ENCODE measurements at regions not wholly inside any gene's neighbourhood (a gene's known extent, or its start where the extent isn't known, plus 50 kb on each side); places are given as distances from the start of the nearest gene placed in this dataset.

- no peak for DNase-seq
Measured at GRCh38 chr1:238895911-238896310, 490.5 kb upstream of the CHRM3 start.

GRCh38 chr1:238892612-238893011 lies 493.8 kb upstream of the CHRM3 start:
- no peak for DNase-seq

DNA sequence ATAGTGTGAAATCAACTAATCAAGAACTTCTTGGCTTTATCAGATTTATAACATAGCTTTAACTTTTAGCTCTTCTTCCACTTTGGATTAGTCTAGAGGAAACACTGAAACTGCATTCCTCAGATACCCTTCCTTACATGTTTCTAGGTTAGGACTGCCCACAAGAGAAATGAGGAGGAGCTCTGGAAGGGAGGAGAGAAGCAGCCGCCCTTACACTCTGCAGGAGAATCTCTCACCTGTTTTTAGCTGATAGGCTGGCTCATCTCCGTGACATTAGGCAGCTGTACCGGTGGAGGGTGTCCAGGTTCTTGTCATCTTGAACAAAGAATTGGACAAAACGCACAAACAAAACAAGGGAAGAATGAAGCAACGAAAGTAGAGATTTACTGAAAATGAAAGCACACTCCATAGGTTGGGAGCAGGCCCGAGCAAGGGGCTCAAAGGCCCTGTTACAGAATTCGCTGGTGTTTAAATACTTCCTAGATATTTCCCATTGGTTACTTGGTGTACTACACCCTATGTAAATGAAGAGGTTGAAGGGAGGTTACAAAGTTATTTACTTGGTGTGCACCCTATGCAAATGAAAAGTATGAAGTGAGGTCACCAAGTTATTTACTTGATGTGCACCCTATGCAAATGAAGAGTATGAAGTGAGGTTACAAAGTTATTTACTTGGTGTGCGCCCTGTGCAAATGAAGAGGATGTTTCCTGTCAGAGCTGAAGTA lies 524.9 kb upstream of the CHRM3 start:
- DNase-seq = no peak

DNA sequence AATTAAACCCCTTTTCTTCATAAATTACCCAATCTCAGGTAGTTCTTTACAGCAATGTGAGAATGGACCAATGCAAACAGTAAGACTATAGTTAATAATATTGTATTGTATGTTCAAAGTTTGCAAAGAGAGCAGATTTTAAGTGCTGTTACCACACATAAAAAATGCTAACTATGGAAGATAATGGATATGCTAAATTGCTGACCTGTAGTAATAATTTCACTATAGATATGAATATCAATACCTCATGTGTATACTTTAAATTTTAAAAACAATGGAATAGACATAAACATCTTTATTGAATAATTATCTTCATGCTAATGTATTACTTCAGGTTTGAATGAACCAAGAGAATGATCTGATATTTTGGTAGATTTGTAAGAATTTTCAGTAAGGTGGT lies 552.4 kb upstream of the CHRM3 start:
- DNase-seq = no peak

GRCh38 chr1:238832106-238832505 lies 554.3 kb upstream of the CHRM3 start:
- DNase-seq = no peak

DNA sequence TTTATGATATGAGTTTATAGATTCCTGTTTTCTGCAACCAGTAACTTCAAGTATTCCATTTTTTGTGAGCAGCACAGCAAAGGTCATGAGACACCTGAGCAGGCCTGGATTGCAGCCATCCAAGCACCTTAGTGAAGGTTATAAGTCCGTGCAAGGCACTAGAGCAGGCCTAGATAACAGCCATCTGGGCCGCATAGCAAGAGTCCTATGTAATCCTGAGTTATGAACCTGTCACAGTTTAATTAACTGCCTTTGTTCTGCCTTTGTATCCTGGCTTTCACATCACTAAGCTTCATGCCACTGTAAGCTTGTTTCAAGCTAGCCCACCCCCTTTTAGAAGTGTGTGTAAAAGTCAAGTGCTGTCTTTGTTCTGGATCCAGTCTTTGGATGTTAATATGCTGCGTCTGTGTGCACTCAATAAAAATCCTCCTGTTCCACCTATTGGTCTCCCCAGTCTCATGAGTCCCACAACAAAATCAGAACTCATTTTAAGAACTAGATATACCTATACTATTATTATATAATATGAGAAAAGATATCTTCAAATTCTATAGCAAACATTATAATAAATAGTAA lies 556.2 kb upstream of the CHRM3 start:
- DNase-seq = no peak

DNA sequence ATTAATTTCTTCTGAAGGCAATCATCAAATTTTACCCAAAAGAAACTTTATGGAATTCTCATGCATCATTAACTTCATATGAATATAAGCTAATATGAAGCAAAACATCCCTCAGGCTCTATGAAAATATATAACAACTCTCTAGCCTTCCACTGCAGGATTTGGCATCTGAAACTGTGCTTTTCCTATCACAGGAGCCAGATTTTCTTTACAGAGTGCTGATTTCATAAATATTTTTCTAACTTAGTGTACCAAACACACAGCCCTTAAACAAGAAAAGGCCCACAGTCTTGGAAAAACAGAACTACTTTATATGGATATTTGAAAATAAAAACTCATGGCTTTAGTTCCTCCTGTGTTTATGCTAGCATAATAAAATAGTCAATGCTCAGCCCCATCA lies 559.5 kb upstream of the CHRM3 start:
- no peak for DNase-seq

GRCh38 chr1:238823416-238823815 lies 563.0 kb upstream of the CHRM3 start:
- no peak for DNase-seq

DNA sequence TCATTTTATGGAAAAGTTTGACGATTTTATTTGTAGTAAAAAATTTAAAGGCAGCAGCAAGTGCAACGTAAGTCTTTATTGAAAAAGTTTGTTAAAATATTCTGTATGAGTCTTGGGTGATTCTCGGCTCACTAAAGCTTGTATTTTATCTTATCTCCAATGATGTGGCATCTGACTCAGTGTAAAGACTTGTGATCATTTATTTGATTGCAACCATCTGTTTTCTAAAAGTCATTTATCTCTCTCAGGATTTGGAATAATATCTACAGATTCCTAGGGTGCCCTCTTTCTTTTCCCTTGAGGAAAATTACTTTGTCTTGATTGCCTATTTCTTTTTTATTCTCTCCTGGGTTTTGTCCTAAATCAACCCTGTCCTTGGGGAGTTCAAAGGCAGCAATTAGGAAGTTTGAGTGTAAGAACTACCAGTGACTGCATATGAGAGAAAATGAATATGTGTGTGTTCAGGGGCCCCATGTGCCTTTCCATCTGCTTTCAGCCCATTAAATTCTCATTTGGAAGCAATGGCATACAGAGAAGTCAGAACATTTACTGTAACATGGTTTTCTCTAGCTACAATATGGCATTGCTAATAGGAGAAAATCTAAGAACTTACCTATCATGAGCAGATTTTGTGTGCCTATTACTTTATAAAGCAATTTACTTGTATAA lies 575.0 kb upstream of the CHRM3 start:
- no peak for DNase-seq

DNA sequence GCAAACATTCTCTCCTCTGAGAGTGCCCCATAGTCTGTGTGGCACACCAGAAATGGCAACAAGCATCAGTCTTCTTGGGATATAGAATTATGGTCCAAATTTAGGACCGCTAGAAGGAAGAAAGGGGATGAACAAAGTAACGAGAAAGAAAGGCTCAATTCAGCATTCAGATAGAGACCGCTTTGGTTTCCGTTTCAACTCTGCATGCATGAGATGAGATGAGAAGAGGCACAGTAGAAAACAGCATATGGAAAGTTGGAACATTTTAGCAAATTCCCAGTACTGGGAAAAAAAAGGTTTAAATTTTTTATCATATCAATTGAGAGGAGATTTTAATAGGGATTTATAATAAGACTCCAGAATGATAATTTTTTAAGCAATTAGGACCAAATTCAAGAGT lies 595.5 kb upstream of the CHRM3 start:
- DNase-seq = no peak

GRCh38 chr1:238789916-238790667 lies 596.3 kb upstream of the CHRM3 start:
- no peak for DNase-seq

DNA sequence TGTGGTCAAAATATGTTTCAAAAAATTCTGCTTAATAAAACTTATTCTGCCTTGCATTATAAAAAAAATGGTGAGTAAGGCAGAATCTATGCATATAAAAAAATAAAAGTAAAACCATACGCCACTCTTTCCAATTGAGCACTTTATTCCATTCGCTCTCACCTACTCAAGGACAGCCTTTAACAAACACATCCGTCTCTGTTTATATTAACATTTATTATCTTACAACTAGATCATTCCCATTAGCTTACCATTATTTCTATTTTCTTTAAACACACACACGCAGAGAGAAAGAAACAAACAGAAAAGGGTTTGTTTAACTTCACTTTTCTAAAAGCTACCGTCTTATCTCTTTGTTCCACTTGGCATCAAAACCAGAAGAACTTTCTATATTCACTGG lies 598.9 kb upstream of the CHRM3 start:
- no peak for DNase-seq

DNA sequence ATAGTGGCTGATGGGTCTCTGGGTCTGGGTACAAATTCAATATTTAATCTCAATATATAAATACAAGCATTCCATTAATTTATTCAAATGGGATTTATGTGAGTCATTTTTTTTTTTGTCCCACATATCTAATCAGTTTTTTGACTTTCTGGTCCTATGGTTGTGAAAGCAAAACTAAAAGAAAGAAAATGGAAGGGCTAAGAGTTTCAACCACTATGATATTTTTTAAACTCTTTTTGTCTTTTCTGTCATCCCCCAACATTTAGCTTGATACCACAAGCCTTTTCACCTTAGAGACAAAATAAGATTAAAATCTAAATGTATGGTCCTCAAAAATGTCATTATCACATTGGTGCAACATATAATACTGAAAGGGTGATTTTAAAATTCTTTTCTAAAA lies 602.7 kb upstream of the CHRM3 start:
- no peak for DNase-seq

DNA sequence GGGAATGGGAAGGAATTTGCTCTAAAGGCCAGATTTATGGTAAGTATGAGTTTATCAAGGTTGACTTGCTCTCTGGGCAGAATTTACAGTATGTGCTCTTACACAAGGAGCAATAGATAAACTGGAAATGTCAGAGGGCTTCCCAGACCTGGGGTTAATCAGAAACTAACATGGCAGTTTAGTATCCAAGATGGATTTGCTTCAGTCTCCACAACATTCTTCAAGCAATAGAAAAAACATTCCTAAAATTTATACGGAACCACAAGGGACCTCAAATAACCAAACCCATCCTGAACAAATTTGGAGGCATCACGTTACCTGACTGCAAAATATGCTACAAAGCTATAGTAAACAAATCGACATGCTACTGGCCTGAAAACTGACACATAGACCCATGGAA lies 606.7 kb upstream of the CHRM3 start:
- no peak for DNase-seq

DNA sequence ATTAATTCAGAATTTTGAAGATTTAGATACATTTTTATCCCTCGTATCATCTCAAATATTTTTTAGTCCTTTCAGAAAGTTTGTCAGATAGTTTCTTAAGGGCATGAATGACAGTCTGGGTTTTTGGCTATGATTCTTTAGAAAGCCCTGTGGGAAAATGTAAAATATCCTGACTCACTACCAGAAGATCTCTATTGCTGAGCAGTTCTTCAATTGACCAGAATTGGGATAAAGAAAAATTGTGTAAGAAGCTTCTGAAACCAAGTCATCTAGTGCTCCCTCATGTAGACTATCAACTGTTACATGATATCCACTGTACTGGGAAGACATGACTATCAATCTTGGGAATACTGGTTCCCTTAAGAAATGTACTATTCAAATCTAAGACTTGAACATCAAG lies 608.3 kb upstream of the CHRM3 start:
- no peak for DNase-seq

DNA sequence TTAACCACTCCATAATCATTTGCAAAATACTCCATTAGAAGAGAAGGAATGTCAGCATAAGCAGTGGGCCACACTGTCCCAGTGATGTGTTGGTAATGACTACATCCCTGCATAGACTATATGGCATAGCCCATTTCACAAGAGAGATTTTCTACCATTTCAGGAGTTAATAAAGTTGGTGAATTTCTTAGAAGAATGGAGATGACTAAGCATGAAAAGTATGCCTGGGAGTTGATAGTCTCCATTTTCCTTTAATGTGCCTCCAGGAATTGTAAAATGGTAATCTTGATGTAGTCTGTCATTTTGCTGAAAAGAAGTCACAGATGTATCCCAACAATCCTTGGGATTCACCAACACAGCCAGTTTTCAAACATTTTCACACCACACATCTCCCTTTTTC lies 608.8 kb upstream of the CHRM3 start:
- no peak for DNase-seq

DNA sequence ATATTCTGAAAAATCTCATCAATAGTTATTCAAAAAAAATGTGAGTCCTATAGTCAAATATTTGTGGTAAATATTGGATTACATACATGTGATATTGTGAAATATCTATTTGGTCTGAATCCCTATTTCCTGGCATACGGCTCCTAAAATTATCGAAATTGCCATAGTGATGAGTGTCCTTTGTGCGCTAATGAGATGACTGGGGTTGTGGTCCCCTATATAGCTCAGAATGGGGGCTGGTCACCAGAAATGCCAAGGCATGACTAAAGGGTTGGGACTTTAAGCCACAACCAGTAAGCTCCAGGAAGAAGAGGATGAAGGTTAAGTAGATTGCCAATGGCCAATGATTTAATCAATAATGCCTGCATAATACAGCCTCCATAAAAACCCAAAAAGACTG lies 610.2 kb upstream of the CHRM3 start:
- DNase-seq = no peak

DNA sequence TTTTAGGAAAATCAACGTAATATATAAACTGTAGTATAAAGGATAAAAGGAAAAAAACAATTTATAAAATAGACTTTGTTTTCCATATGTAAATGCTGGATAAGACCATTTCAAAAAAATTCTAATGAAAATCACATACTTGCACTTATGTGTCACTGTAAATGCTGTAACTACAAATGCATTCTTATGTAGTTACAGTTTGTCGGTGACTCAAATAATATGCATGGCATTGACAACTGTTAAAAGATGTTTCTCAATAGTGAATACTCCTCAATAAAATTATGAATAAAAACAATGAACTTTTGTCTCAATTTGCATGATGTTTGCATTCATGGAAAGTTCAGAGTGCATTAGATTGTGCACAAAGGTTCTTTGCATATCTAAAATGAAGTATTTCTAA lies 614.0 kb upstream of the CHRM3 start:
- DNase-seq = no peak

DNA sequence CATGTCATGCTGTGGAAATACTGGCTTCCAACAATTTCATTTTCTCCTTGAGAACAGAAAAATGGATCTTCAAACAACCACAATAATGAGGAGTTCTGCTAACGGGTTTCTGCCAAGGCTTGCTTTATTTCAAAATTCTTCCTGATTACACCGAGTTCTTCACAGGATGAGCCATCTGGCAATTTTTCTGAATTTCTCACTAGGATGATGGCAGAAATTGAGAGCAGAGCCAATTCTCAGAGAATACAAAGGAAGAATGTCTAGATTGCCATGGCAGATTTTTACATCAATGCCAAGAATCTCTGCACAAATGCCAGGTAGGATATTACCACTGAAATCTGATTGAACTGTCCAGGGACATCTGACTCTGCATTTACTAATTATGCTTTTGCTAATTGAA lies 619.0 kb upstream of the CHRM3 start:
- no peak for DNase-seq

DNA sequence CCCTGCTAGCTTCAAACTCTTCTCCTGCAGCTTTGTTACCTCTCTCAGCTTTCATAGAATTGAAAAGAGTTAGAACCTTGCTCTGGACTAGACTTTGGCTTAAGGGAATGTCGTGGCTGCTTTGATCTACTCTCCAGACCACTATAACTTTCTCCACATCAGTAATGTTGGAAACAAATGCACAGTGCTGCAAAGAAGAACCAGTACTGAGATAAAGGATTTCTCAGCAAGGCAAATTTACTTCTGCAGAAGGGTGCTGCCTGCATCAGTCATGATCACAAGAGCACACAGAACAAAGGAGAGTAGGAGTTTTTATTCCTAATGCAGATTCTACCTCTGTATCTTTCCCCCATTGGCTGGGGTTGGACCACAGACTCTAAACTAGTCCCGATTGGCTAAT lies 621.6 kb upstream of the CHRM3 start:
- no peak for DNase-seq

DNA sequence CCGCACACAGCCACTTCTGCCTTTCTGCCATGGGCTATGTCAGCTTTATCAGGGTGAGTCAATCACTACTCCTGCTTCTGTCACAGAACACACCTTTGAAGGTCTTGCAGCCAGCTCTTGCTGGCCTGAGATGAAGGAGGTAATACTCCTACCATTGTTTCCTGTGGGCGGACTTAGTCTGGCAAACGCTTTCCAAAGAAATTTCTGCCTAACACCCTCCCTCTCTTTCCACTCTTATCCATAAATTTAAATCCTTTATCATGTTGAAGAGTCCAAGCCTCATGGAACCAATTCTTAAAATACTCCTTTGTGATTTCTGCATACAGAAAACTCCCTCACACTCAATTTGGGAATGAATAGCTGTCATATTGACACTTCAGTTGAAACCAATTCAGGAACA lies 633.1 kb upstream of the CHRM3 start:
- DNase-seq = no peak

DNA sequence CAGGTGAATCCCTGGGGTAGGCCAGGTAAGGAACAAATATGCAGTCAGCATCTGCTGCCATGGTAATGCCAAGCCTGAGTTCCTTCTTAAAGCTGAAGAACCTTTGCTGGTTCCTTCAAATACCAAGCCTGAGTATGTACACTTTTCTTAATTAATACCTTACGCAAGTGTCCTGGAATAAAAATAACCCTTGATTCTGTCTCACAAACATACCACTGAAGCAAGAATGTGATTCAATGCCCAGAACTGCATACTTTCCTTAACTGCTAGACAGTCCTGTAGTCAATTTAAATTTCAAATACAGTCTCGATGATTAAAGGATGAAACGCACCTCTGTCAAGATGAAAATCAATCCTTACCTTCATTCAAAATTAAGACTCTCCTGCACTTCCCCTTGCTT lies 634.0 kb upstream of the CHRM3 start:
- no peak for DNase-seq

GRCh38 chr1:238745069-238745468 lies 641.3 kb upstream of the CHRM3 start:
- no peak for DNase-seq

- no peak for DNase-seq
Measured at GRCh38 chr1:238738892-238739291, 647.5 kb upstream of the CHRM3 start.

Measured in GDM1 (cell line).